Upper lobe of left lung (tissue), 6 donors: ENCODE measurements at regions not wholly inside any gene's neighbourhood (a gene's known extent, or its start where the extent isn't known, plus 50 kb on each side); places are given as distances from the start of the nearest gene placed in this dataset.

Experiments used
- ATAC-seq, 2 donors: fragments of 200-7000 bp; cut with Tn5 transposase; one replicate each; pipeline ENCODE4 v1.9.1; 2022; ENCODE audit warnings: mild to moderate bottlenecking in 2 of 2, moderate library complexity in 2 of 2; ENCODE audit not compliant: low FRiP score in 2 of 2
- DNase-seq, 2 donors: peaks; one replicate each; pipeline ENCODE4 v3.0.0-alpha.2; 2019 to 2020
- H3K27ac ChIP-seq, 4 donors: fragments of 200-600 bp; sonication (generic); one replicate each; pipeline ENCODE4 v1.5.1; 2016 to 2019
- H3K27me3 ChIP-seq, 4 donors: fragments of 200-600 bp; sonication (generic); one replicate each; pipeline ENCODE4 v1.5.1; 2017 to 2019
- H3K36me3 ChIP-seq, 4 donors: fragments of 200-600 bp; sonication (generic); one replicate each; pipeline ENCODE4 v1.5.1; 2016 to 2019
- H3K4me1 ChIP-seq, 4 donors: fragments of 200-600 bp; sonication (generic); one replicate each; pipeline ENCODE4 v1.5.1; 2018 to 2019
- H3K4me3 ChIP-seq, 4 donors: fragments of 200-600 bp; sonication (generic); one replicate each; pipeline ENCODE4 v1.5.1; 2017 to 2019; ENCODE audit warnings: mild to moderate bottlenecking in 2 of 4, moderate library complexity in 1 of 4
- H3K9me3 ChIP-seq, 4 donors: fragments of 200-600 bp; sonication (generic); one replicate each; pipeline ENCODE4 v1.5.1; 2018 to 2019
- CTCF ChIP-seq, 6 experiments: fragments of 450-650 bp in 4 of 6; fragments of 200-600 bp in 2 of 6; sonication (generic) in 2 of 6; IDR thresholded peaks; one replicate each; pipeline ENCODE4 v1.5.1; 2016 to 2019; ENCODE audit warnings: antibody characterized with exemption in 6 of 6
- EP300 ChIP-seq, 4 donors: sonication (generic); formaldehyde crosslinking; IDR thresholded peaks; one replicate each; pipeline ENCODE4 v1.5.1; 2017; ENCODE audit warnings: antibody characterized with exemption in 4 of 4, control low read depth in 2 of 4
- POLR2A ChIP-seq, 4 donors: fragments of 450-650 bp; IDR thresholded peaks; one replicate each; pipeline ENCODE4 v1.5.1; 2016 to 2017; ENCODE audit warnings: antibody characterized with exemption in 4 of 4, mild to moderate bottlenecking in 2 of 4
- POLR2AphosphoS5 ChIP-seq, 2 donors: sonication (generic); formaldehyde crosslinking; IDR thresholded peaks; one replicate each; pipeline ENCODE4 v1.5.1; 2017; ENCODE audit warnings: antibody characterized with exemption in 2 of 2
- WGBS, 2 donors: methylation state at CpG; one replicate each; pipeline ENCODE4 v1.1.5; 2017 to 2018; 5-methylcytosine and 5-hydroxymethylcytosine counted together
- donor health status: DM: no; HTN: no; CAD: no; lungs with moderate emphysema.
- donor health status: DM: no; HTN: yes; CAD: no; lungs with severe emphysema.

- H3K4me1 ChIP-seq = peaks cover 6 to 17% (median 14%) of the 10 kb centered on the region in 4 donors
- ATAC-seq (no peak), DNase-seq (no peak)
- no peak overlapping the region for H3K27ac ChIP-seq
- H3K4me3 ChIP-seq = no peak overlapping the region
- no peaks in the 10 kb centered on the region for H3K9me3 ChIP-seq
- H3K36me3 ChIP-seq = no peaks in the 10 kb centered on the region
- TF ChIP-seq POLR2AphosphoS5 (IDR thresholded peaks at IDR 0.05) = no peak
- no peak for TF ChIP-seq POLR2A (IDR thresholded peaks at IDR 0.05)
- no peak for TF ChIP-seq CTCF (IDR thresholded peaks at IDR 0.05)
- no peak for TF ChIP-seq EP300 (IDR thresholded peaks at IDR 0.05)
- no peaks in the 10 kb centered on the region for H3K27me3 ChIP-seq
- 97% methylated on average over 10 of the region's 10 CpGs for WGBS, 2 donors
Measured at GRCh38 chr15:62894322-62895085, 148.0 kb upstream of the TPM1 start.

- DNase-seq (no peak), ATAC-seq (no peak)
- H3K4me1 ChIP-seq = peaks cover 6 to 15% (median 13%) of the 10 kb centered on the region in 4 donors
- no peaks in the 10 kb centered on the region for H3K36me3 ChIP-seq
- no peak overlapping the region for H3K4me3 ChIP-seq
- no peaks in the 10 kb centered on the region for H3K9me3 ChIP-seq
- H3K27me3 ChIP-seq = no peaks in the 10 kb centered on the region
- TF ChIP-seq POLR2A (IDR thresholded peaks at IDR 0.05) = no peak
- no peak for TF ChIP-seq EP300 (IDR thresholded peaks at IDR 0.05)
- 81 to 87% methylated on average over 6 of the region's 6 CpGs for WGBS, 2 donors
- H3K27ac ChIP-seq = no peak overlapping the region
Measured at GRCh38 chr15:62895139-62895866, 147.2 kb upstream of the TPM1 start.

- peak overlapping the region in 1 of 4 donors; percentile 40 for H3K27ac ChIP-seq
- no peaks in the 10 kb centered on the region for H3K36me3 ChIP-seq
- WGBS, 2 donors = 44 to 77% methylated on average over 1 of the region's 1 CpG
- H3K27me3 ChIP-seq = no peaks in the 10 kb centered on the region
- TF ChIP-seq EP300 (IDR thresholded peaks at IDR 0.05) (no peak), POLR2AphosphoS5 (IDR thresholded peaks at IDR 0.05) (no peak), POLR2A (IDR thresholded peaks at IDR 0.05) (no peak), CTCF (IDR thresholded peaks at IDR 0.05) (no peak)
- no peak for DNase-seq
- peak in 1 of 2 donors; percentile 64 for ATAC-seq
- no peaks in the 10 kb centered on the region for H3K9me3 ChIP-seq
- H3K4me1 ChIP-seq = peaks cover 6 to 15% (median 13%) of the 10 kb centered on the region in 4 donors
- H3K4me3 ChIP-seq = no peak overlapping the region
Measured at GRCh38 chr15:62895905-62896316, 146.6 kb upstream of the TPM1 start.

GRCh38 chr15:62896380-62896866 lies 146.1 kb upstream of the TPM1 start:
- Histone ChIP-seq H3K27ac (peak overlapping the region in 2 of 4 donors; percentile 22 to 40), H3K27me3 (no peaks in the 10 kb centered on the region), H3K4me3 (no peak overlapping the region), H3K36me3 (no peaks in the 10 kb centered on the region), H3K4me1 (peaks cover 6 to 15% (median 13%) of the 10 kb centered on the region in 4 donors), H3K9me3 (no peaks in the 10 kb centered on the region)
- 67 to 86% methylated on average over 1 to 3 of the region's 3 CpGs for WGBS, 2 donors
- TF ChIP-seq POLR2AphosphoS5 (IDR thresholded peaks at IDR 0.05) (no peak), EP300 (IDR thresholded peaks at IDR 0.05) (no peak), POLR2A (IDR thresholded peaks at IDR 0.05) (no peak), CTCF (IDR thresholded peaks at IDR 0.05) (no peak)
- DNase-seq (no peak), ATAC-seq (peak in 1 of 2 donors; percentile 11)

- H3K4me3 ChIP-seq = no peak overlapping the region
- no peaks in the 10 kb centered on the region for H3K9me3 ChIP-seq
- peaks cover 6 to 15% (median 13%) of the 10 kb centered on the region in 4 donors for H3K4me1 ChIP-seq
- no peaks in the 10 kb centered on the region for H3K27me3 ChIP-seq
- DNase-seq (peak; percentile 73 to 86), ATAC-seq (peak; percentile 88 to 94)
- no peaks in the 10 kb centered on the region for H3K36me3 ChIP-seq
- H3K27ac ChIP-seq = peak overlapping the region in 1 of 4 donors; percentile 40
- WGBS, 2 donors = 26 to 52% methylated on average over 6 to 19 of the region's 19 CpGs
- TF ChIP-seq POLR2AphosphoS5 (IDR thresholded peaks at IDR 0.05) (peak in 1 of 2 donors; percentile 8), POLR2A (IDR thresholded peaks at IDR 0.05) (no peak)
Measured at GRCh38 chr15:62896969-62897486, 145.5 kb upstream of the TPM1 start.
